ENCODE measurements at regions not wholly inside any gene's neighbourhood (a gene's known extent, or its start where the extent isn't known, plus 50 kb on each side); places are given as distances from the start of the nearest gene placed in this dataset.

- ATAC-seq (peak; percentile 86), FAIRE-seq (no peak), DNase-seq (ENCODE audit: low read depth, low spot score) (peak; percentile 56)
- Histone ChIP-seq H4K20me1 (ENCODE audit: control insufficient read depth, insufficient read depth) (no peaks in the 10 kb centered on the region), H3K79me2 (ENCODE audit: control insufficient read depth, insufficient read depth, low read length) (no peaks in the 10 kb centered on the region), H3K27me3 (replicated peaks in 1 of 2; ENCODE audit: control insufficient read depth in 2 of 2, insufficient read depth in 2 of 2, low read length in 1 of 2) (no peaks in the 10 kb centered on the region), H3K4me3 (0 out of 2 replicates have a peak overlapping the region, but pooled peaks have one; percentile 18), H3K9me3 (replicated peaks; ENCODE audit: control insufficient read depth, insufficient read depth, low read length) (no peaks in the 10 kb centered on the region), H3K4me2 (ENCODE audit: control insufficient read depth, insufficient read depth) (peak overlapping the region; percentile 68), H3K36me3 (ENCODE audit: control insufficient read depth in 2 of 2, insufficient read depth in 2 of 2, low read length in 1 of 2) (no peaks in the 10 kb centered on the region), H3K9ac (ENCODE audit: control insufficient read depth, insufficient read depth, low read length) (no peak overlapping the region), H3K4me1 (ENCODE audit: control insufficient read depth, insufficient read depth, low read length) (peaks cover 15% of the 10 kb centered on the region), H3K27ac (ENCODE audit: control insufficient read depth, insufficient read depth) (peak overlapping the region; percentile 43; the same call in 1 of the 2 replicates), H2AFZ (ENCODE audit: control insufficient read depth, low read depth, low read length) (peak overlapping the region; percentile 45)
- POLR2A ChIA-PET = no interaction called here
- SMC1A ChIA-PET (ENCODE audit: uncharacterized antibody, unreplicated experiment) = no interaction called here
- in situ Hi-C loops (cut with MboI) = no loop called here
- intact Hi-C loops (cut with micrococcal nuclease; ENCODE audit: unreplicated experiment) = no loop called here
- no TSS peak for BruUV-seq (replicated peaks)
- RAD21 ChIA-PET (ENCODE audit: unreplicated experiment) = no interaction called here
- CTCF ChIA-PET = interaction anchor here (1.1 kb wide), 1 partner anchor 34 kb away, joined by 3 read pairs; no protein-coding TSS in a partner anchor
- 34% methylated on average over 9 of the region's 9 CpGs for WGBS (ENCODE audit: insufficient coverage, insufficient replicate concordance, low lambda C conversion rate, missing lambda C conversion rate)
- TF ChIP-seq ATF7 (IDR thresholded peaks at IDR 0.05; ENCODE audit: low read depth) = no peak
- TF ChIP-seq RUNX3 (IDR thresholded peaks at IDR 0.05; ENCODE audit: low read length) = peak; percentile 42; the same call in 1 of the 2 replicates
- 0 out of 2 replicates have a peak, but pooled peaks have one; percentile 54 for TF ChIP-seq IRF4 (IDR thresholded peaks at IDR 0.05; ENCODE audit: low read depth, low read length)
- no peak for TF ChIP-seq FOXK2 (IDR thresholded peaks at IDR 0.05)
- TF ChIP-seq PAX5 (IDR thresholded peaks at IDR 0.05; ENCODE audit: borderline replicate concordance, low read depth, low read length) = peak; percentile 51; the same call in 1 of the 2 replicates
- peak; percentile 65 for TF ChIP-seq JUNB (IDR thresholded peaks at IDR 0.05)
- TF ChIP-seq IKZF2 (IDR thresholded peaks at IDR 0.05) = peak in 1 of 2 experiments; percentile 52; a peak in 1 of 4 replicates
- 0 out of 2 replicates have a peak, but pooled peaks have one; percentile 60 for TF ChIP-seq MEF2A (IDR thresholded peaks at IDR 0.05; ENCODE audit: insufficient read depth, low read depth, low read length)
- peak; percentile 73 for TF ChIP-seq MEF2B (IDR thresholded peaks at IDR 0.05; ENCODE audit: partially characterized antibody, poor library complexity, severe bottlenecking)
- TF ChIP-seq SIX5 (IDR thresholded peaks at IDR 0.05; ENCODE audit: low read depth, low read length, severe bottlenecking) = no peak
- TF ChIP-seq PBX3 (IDR thresholded peaks at IDR 0.05; ENCODE audit: insufficient replicate concordance, low read depth, low read length) = no peak
- no peak for TF ChIP-seq ZNF384 (IDR thresholded peaks at IDR 0.05; ENCODE audit: borderline replicate concordance, low read depth, low read length)
- TF ChIP-seq IKZF1 (conservative IDR thresholded peaks at IDR 0.05) = 0 out of 2 replicates have a peak, but pooled peaks have one; percentile 15
- no peak for TF ChIP-seq CTCF (IDR thresholded peaks at IDR 0.05 in 2 of 3, conservative IDR thresholded peaks at IDR 0.05 in 1 of 3; ENCODE audit: control insufficient read depth in 2 of 3, extremely low read depth in 1 of 3, insufficient read depth in 1 of 3, low read depth in 3 of 3, low read length in 3 of 3)
- no peak for TF ChIP-seq WRNIP1 (IDR thresholded peaks at IDR 0.05; ENCODE audit: borderline replicate concordance, low read depth, low read length)
- no peak for TF ChIP-seq HDAC2 (IDR thresholded peaks at IDR 0.05)
- TF ChIP-seq PML (IDR thresholded peaks at IDR 0.05; ENCODE audit: low read length) = no peak
- TF ChIP-seq MTA2 (IDR thresholded peaks at IDR 0.05; ENCODE audit: low read depth) = peak; percentile 72
- no peak for TF ChIP-seq ZBTB4 (CRISPR knock-in tag; IDR thresholded peaks at IDR 0.05)
Measured at GRCh38 chr13:44300895-44301638, 72.6 kb upstream of the SERP2 start.

Data from GM12878 (cell line).